Panc1 (cell line): ENCODE measurements at regions not wholly inside any gene's neighbourhood (a gene's known extent, or its start where the extent isn't known, plus 50 kb on each side); places are given as distances from the start of the nearest gene placed in this dataset.

Experiments
- ATAC-seq: fragments of 200-7000 bp; cut with Tn5 transposase; 2 replicates; pipeline ENCODE4 v1.9.1; 2020; ENCODE audit warnings: mild to moderate bottlenecking, moderate library complexity
- BruUV-seq: library from RNA; stranded (reverse); fragments of 400-500 nt; replicated peaks from 2 replicates; lab custom pipeline; 2021; lab: Mats Ljungman, UMichigan
- CTCF ChIA-PET: fragments of 300-600 bp; sonication (Branson Sonifier 250); formaldehyde crosslinking; loops from one replicate; lab custom pipeline; 2022; ENCODE audit warnings: antibody characterized with exemption; lab: Charles Lee
- POLR2A ChIA-PET: fragments of 300-600 bp; sonication (Branson Sonifier 250); formaldehyde crosslinking; loops from one replicate; lab custom pipeline; 2022; ENCODE audit warnings: antibody characterized with exemption; lab: Charles Lee
- DNase-seq: peaks from one replicate; pipeline ENCODE4 v3.0.0-alpha.2; 2010; ENCODE audit warnings: low read depth, low spot score
- H3K27ac ChIP-seq: 2 replicates; pipeline ENCODE4 v1.5.1; 2011; ENCODE audit warnings: mild to moderate bottlenecking, low read length, inconsistent platforms
- H3K27me3 ChIP-seq: fragments of 200-500 bp; sonication (Bioruptor generic); 2 replicates; pipeline ENCODE4 v1.6.0; 2014; ENCODE audit warnings: low read length, inconsistent platforms; ENCODE audit not compliant: control insufficient read depth, insufficient read depth
- H3K36me3 ChIP-seq: fragments of 200-500 bp; sonication (Bioruptor generic); 2 replicates; pipeline ENCODE4 v1.5.1; 2014; ENCODE audit warnings: inconsistent platforms, mild to moderate bottlenecking, low read length, moderate library complexity; ENCODE audit not compliant: control insufficient read depth, insufficient read depth
- H3K4me1 ChIP-seq: 2 replicates; pipeline ENCODE4 v1.5.1; 2011; ENCODE audit warnings: inconsistent platforms, mild to moderate bottlenecking, low read length, moderate library complexity; ENCODE audit not compliant: control insufficient read depth, insufficient read depth
- H3K4me3 ChIP-seq, 2 experiments: 2 replicates each; pipeline ENCODE4 v1.5.1; 2011 to 2012; ENCODE audit warnings: low read depth in 2 of 2, low read length in 2 of 2, mild to moderate bottlenecking in 2 of 2, inconsistent platforms in 1 of 2, moderate library complexity in 1 of 2
- H3K9me3 ChIP-seq: fragments of 200-500 bp; sonication (Bioruptor generic); 2 replicates; pipeline ENCODE4 v1.5.1; 2014; ENCODE audit warnings: low read depth, mild to moderate bottlenecking, inconsistent platforms, low read length, moderate library complexity; ENCODE audit not compliant: control insufficient read depth, insufficient read depth
- CTCF ChIP-seq: fragments of 450-650 bp; IDR thresholded peaks from 2 replicates; pipeline ENCODE4 v1.5.1; 2017; ENCODE audit warnings: mild to moderate bottlenecking
- POLR2AphosphoS5 ChIP-seq: IDR thresholded peaks from 2 replicates; pipeline ENCODE4 v1.6.1; 2012; ENCODE audit warnings: mild to moderate bottlenecking, low read depth, low read length, moderate library complexity
- REST ChIP-seq, 2 experiments: IDR thresholded peaks; 2 replicates each; pipeline ENCODE4 v1.6.1; 2011 to 2012; ENCODE audit warnings: low read depth in 2 of 2, control low read depth in 1 of 2, low read length in 1 of 2, mild to moderate bottlenecking in 1 of 2, moderate library complexity in 1 of 2; ENCODE audit not compliant: insufficient read depth in 1 of 2
- SIN3A ChIP-seq: IDR thresholded peaks from 2 replicates; pipeline ENCODE4 v1.6.1; 2012; ENCODE audit warnings: low read depth, mild to moderate bottlenecking, low read length, moderate library complexity, borderline replicate concordance; ENCODE audit not compliant: insufficient read depth
- TCF7L2 ChIP-seq: IDR thresholded peaks from 2 replicates; pipeline ENCODE4 v1.6.1; 2011; ENCODE audit warnings: mild to moderate bottlenecking, low read depth, low read length, inconsistent platforms
- in situ Hi-C: cut with HindIII; loops from 2 replicates; pipeline ENCODE4 v1.10.0; 2016; ENCODE audit warnings: low sequenced_read_pairs, low pct_unique_long_range_greater_than_20kb
- intact Hi-C: fragments of 100-400 bp; cut with micrococcal nuclease; formaldehyde crosslinking; loops from one replicate; pipeline ENCODE4 v1.10.0; 2022; ENCODE audit not compliant: unreplicated experiment

- Histone ChIP-seq H3K4me3 (no peak overlapping the region), H3K27me3 (peaks cover 25% of the 10 kb centered on the region), H3K27ac (no peak overlapping the region), H3K36me3 (no peaks in the 10 kb centered on the region), H3K4me1 (no peaks in the 10 kb centered on the region), H3K9me3 (no peaks in the 10 kb centered on the region)
- in situ Hi-C loops (no loop called here), intact Hi-C loops (no loop called here)
- ChIA-PET POLR2A (no interaction called here), CTCF (no interaction called here)
- DNase-seq (no peak), ATAC-seq (no peak)
- TF ChIP-seq CTCF (no peak), TCF7L2 (no peak), POLR2AphosphoS5 (no peak), SIN3A (no peak), REST (IDR thresholded peaks at IDR 0.05; ENCODE audit: insufficient read depth in 1 of 2, low read depth in 2 of 2, low read length in 1 of 2) (no peak)
- BruUV-seq = no TSS peak
Measured at GRCh38 chr1:18032172-18032859, 75.3 kb upstream of the IGSF21 start.

GRCh38 chr1:18035145-18035544 lies 72.5 kb upstream of the IGSF21 start:
- Histone ChIP-seq H3K4me1 (no peaks in the 10 kb centered on the region), H3K9me3 (no peaks in the 10 kb centered on the region), H3K4me3 (no peak overlapping the region), H3K36me3 (no peaks in the 10 kb centered on the region), H3K27ac (no peak overlapping the region), H3K27me3 (peaks cover 20% of the 10 kb centered on the region)
- no peak for DNase-seq
- intact Hi-C loops (no loop called here), in situ Hi-C loops (no loop called here)
- TF ChIP-seq REST (IDR thresholded peaks at IDR 0.05; ENCODE audit: insufficient read depth in 1 of 2, low read depth in 2 of 2, low read length in 1 of 2) = no peak
- TF ChIP-seq POLR2AphosphoS5 = no peak
- no peak for TF ChIP-seq SIN3A
- no peak for TF ChIP-seq CTCF
- no peak for TF ChIP-seq TCF7L2
- no TSS peak for BruUV-seq
- no peak for ATAC-seq
- ChIA-PET CTCF (no interaction called here), POLR2A (no interaction called here)
